ENCODE measurements at regions not wholly inside any gene's neighbourhood (a gene's known extent, or its start where the extent isn't known, plus 50 kb on each side); places are given as distances from the start of the nearest gene placed in this dataset.
A peak's percentile ranks its signal among the peaks of the same experiment; 100 is the strongest.

GRCh38 chr14:71725922-71726579, 206.2 kb upstream of the RGS6 start:
- no peak for DNase-seq (ENCODE audit: low read depth in 2 of 3, low spot score in 2 of 3)

GRCh38 chr14:71726580-71727021, 205.6 kb upstream of the RGS6 start:
- no peak for DNase-seq (ENCODE audit: low read depth in 2 of 3, low spot score in 2 of 3)

GRCh38 chr14:71728386-71728785, 203.8 kb upstream of the RGS6 start:
- DNase-seq (ENCODE audit: low read depth in 2 of 3, low spot score in 2 of 3), result no peak

GRCh38 chr14:71729596-71729995, 202.6 kb upstream of the RGS6 start:
- DNase-seq (ENCODE audit: low read depth in 2 of 3, low spot score in 2 of 3), result no peak

GRCh38 chr14:71730471-71730870, 201.8 kb upstream of the RGS6 start:
- DNase-seq (ENCODE audit: low read depth in 2 of 3, low spot score in 2 of 3), result no peak

- no peak for DNase-seq (ENCODE audit: low read depth in 2 of 3, low spot score in 2 of 3)
Measured at GRCh38 chr14:71731096-71731495, 201.1 kb upstream of the RGS6 start.

- no peak for DNase-seq (ENCODE audit: low read depth in 2 of 3, low spot score in 2 of 3)
Measured at GRCh38 chr14:71733210-71733883, 198.9 kb upstream of the RGS6 start.

GRCh38 chr14:71734076-71734475, 198.2 kb upstream of the RGS6 start:
- DNase-seq (ENCODE audit: low read depth in 2 of 3, low spot score in 2 of 3), result no peak

GRCh38 chr14:71734885-71735284, 197.3 kb upstream of the RGS6 start:
- DNase-seq (ENCODE audit: low read depth in 2 of 3, low spot score in 2 of 3), result no peak

- DNase-seq (ENCODE audit: low read depth in 2 of 3, low spot score in 2 of 3), result no peak
Measured at GRCh38 chr14:71737760-71738159, 194.5 kb upstream of the RGS6 start.

- DNase-seq (ENCODE audit: low read depth in 2 of 3, low spot score in 2 of 3), result no peak
Measured at GRCh38 chr14:71739273-71739990, 192.8 kb upstream of the RGS6 start.

- no peak for DNase-seq (ENCODE audit: low read depth in 2 of 3, low spot score in 2 of 3)
Measured at GRCh38 chr14:71741241-71741640, 191.0 kb upstream of the RGS6 start.

- DNase-seq (ENCODE audit: low read depth in 2 of 3, low spot score in 2 of 3), result no peak
Measured at GRCh38 chr14:71742485-71742884, 189.7 kb upstream of the RGS6 start.

- no peak for DNase-seq (ENCODE audit: low read depth in 2 of 3, low spot score in 2 of 3)
Measured at GRCh38 chr14:71745072-71745471, 187.2 kb upstream of the RGS6 start.

- no peak for DNase-seq (ENCODE audit: low read depth in 2 of 3, low spot score in 2 of 3)
Measured at GRCh38 chr14:71748196-71748595, 184.0 kb upstream of the RGS6 start.

- DNase-seq (ENCODE audit: low read depth in 2 of 3, low spot score in 2 of 3), result no peak
Measured at GRCh38 chr14:71749613-71750238, 182.5 kb upstream of the RGS6 start.

- peak in 1 of 3 experiments; percentile 4 for DNase-seq (ENCODE audit: low read depth in 2 of 3, low spot score in 2 of 3)
Measured at GRCh38 chr14:71751264-71751663, 181.0 kb upstream of the RGS6 start.

GRCh38 chr14:71752111-71752738, 180.0 kb upstream of the RGS6 start:
- no peak for DNase-seq (ENCODE audit: low read depth in 2 of 3, low spot score in 2 of 3)

- peak; percentile 22 to 50 (median 40) for DNase-seq (ENCODE audit: low read depth in 2 of 3, low spot score in 2 of 3)
Measured at GRCh38 chr14:71753126-71753830, 179.0 kb upstream of the RGS6 start.

- DNase-seq (ENCODE audit: low read depth in 2 of 3, low spot score in 2 of 3), result no peak
Measured at GRCh38 chr14:71753976-71754375, 178.3 kb upstream of the RGS6 start.
